Activated T-helper 2 cell treated with anti-CD3 and anti-CD28 coated beads, Interferon-gamma antibody, Interleukin-2, Interleukin-4, amounts not matched to agents 10 μg/mL and 5 μg/mL and 100 μg/mL, durations not matched to agents 14 hours and 24 hours and 36 hours (primary cell): ENCODE measurements at regions not wholly inside any gene's neighbourhood (a gene's known extent, or its start where the extent isn't known, plus 50 kb on each side); places are given as distances from the start of the nearest gene placed in this dataset.

Source experiments
- DNase-seq: peaks from one replicate; pipeline ENCODE4 v3.0.0; 2021; ENCODE audit warnings: low spot score
- H3K27ac Mint-ChIP-seq: one replicate; pipeline ENCODE4 v1.8.0; 2021; ENCODE audit warnings: mixed read lengths
- H3K27me3 Mint-ChIP-seq: one replicate; pipeline ENCODE4 v1.8.0; 2021; ENCODE audit warnings: low read depth, mixed read lengths
- H3K36me3 Mint-ChIP-seq: one replicate; pipeline ENCODE4 v1.8.0; 2021; ENCODE audit warnings: low read depth, mixed read lengths
- H3K4me1 Mint-ChIP-seq: one replicate; pipeline ENCODE4 v1.8.0; 2021; ENCODE audit warnings: low read depth, mixed read lengths
- H3K4me3 Mint-ChIP-seq: one replicate; pipeline ENCODE4 v1.8.0; 2021; ENCODE audit warnings: low read depth, mild to moderate bottlenecking, moderate library complexity, mixed read lengths
- H3K9me3 Mint-ChIP-seq: one replicate; pipeline ENCODE4 v1.8.0; 2021; ENCODE audit warnings: mixed read lengths
- intact Hi-C: fragments of 100-400 bp; cut with micrococcal nuclease; formaldehyde crosslinking; loops from one replicate; pipeline ENCODE4 v1.15.1; 2023

DNA sequence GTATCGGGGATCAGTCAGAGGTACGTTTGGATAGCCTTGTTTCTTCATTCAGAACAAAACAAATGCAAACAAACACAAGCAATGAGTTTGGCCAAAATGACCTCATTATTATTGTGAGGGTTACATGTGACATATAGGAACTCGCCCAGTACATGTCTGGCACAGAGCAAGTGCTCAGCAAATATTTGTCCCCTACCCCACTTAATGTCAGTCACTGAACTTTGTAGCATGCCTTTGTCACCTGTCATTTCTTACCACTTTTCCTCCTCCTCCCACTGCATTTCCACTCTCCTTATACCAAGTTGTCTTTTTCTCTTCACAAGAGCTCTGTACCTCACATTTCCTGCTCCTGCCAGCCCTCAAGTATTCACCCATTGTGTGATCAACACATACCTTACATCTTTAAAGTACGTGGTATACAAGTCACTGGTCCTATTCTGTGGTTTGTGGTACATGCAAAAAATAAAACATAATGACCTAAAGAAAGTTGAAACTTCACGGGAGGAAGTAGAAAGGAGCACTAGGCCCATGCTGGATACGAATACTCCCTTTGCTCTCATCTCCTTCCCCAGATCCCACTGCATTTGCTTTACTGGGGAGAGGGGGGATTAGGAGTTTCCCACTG lies 236.0 kb downstream of the INHBA start:
- no peak for DNase-seq
- H3K27me3 Mint-ChIP-seq: no peaks in the 10 kb centered on the region
- no peaks in the 10 kb centered on the region for H3K4me1 Mint-ChIP-seq
- no peak overlapping the region for H3K4me3 Mint-ChIP-seq
- peaks cover 8% of the 10 kb centered on the region for H3K9me3 Mint-ChIP-seq
- no peaks in the 10 kb centered on the region for H3K36me3 Mint-ChIP-seq
- no peak overlapping the region for H3K27ac Mint-ChIP-seq
- intact Hi-C loops: no loop called here

DNA sequence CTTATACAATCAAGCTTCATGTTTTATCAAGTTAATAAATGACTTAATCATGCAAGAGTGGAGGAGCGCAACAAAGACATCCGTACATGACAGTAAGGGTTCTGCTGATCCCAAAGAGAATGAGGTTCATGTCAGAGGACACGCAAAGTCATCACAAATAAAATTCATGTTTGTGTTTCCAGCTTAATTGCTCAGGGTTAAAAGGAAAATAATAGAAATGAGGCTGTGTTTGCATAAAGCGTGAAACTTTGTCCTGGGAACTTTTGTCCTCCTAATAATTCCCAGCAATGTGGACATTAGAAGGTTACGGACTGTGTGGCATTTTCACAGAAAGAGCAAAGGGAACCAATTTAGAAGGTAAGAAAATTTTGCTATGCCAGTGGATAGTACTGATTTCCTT lies 237.3 kb downstream of the INHBA start:
- no peaks in the 10 kb centered on the region for H3K36me3 Mint-ChIP-seq
- H3K4me1 Mint-ChIP-seq: no peaks in the 10 kb centered on the region
- no peaks in the 10 kb centered on the region for H3K27me3 Mint-ChIP-seq
- no peak overlapping the region for H3K4me3 Mint-ChIP-seq
- H3K27ac Mint-ChIP-seq: no peak overlapping the region
- H3K9me3 Mint-ChIP-seq: peaks cover 4% of the 10 kb centered on the region
- DNase-seq: no peak
- intact Hi-C loops: no loop called here

DNA sequence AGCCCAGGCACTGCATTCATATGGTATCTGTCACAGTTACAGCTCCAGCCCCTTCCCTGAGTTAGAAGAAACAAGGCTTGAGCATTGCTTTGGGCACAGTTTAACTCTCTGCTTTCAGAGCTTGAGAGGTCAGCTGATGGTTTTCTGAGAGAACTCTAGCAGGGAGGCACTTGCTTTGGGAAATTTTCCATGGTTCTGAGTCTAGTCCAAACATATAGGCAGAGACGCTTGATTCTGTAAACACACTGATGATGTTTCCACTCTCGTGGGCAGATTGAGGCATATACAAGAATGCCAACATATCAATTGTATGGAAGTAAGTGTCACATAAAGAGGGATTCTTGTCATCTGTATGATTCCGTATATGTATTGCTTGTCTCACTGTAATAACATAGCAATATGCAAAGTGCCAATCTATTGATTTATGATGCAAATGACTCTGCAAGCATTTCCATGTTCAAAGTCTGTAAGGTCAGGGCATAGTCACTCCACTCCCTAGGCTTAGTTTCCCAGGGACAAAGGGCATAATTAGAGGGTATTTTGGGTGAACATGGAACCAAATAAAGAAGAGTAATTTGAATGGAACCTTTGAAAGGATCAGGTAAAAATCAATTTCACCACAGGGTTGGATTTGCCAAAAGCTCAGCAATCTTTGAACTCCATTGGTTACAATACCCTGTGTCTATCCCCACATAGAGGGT lies 239.0 kb downstream of the INHBA start:
- no peaks in the 10 kb centered on the region for H3K27me3 Mint-ChIP-seq
- peaks cover 4% of the 10 kb centered on the region for H3K9me3 Mint-ChIP-seq
- intact Hi-C loops: no loop called here
- H3K27ac Mint-ChIP-seq: no peak overlapping the region
- H3K36me3 Mint-ChIP-seq: no peaks in the 10 kb centered on the region
- H3K4me1 Mint-ChIP-seq: no peaks in the 10 kb centered on the region
- DNase-seq: no peak
- no peak overlapping the region for H3K4me3 Mint-ChIP-seq

DNA sequence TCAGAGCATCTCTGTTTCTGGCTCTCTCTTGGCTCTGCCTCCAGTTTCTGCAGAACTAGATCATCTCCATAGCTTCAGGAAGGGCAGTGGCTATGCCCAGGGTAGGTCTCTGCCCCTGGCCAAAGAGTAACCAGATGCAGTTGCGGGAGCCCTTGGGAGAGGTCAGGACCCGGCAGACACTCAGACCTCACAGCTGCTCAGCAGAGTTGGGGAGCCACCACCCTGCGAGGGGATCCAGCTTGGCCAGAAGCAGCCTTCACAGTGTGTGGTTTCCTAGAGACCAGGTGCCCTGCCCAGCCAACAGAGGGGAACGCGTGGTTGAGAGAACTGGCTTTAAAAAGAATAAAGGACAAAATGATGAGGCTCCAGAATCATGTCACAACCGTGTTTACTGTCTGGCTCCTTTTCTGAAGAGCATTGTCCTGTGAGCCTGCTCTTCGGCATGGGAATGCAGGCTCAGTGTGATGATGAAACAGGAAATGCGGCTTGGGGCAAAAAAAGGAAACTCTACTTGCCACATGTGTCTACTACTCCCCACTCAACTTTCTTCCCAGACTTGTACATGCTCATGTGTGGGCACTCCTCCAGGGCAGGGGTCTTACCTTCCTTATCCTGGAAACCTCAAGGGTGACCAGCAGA lies 243.1 kb downstream of the INHBA start:
- Mint-ChIP-seq H3K4me3 (no peak overlapping the region), H3K27me3 (no peaks in the 10 kb centered on the region), H3K9me3 (peaks cover 4% of the 10 kb centered on the region), H3K4me1 (no peaks in the 10 kb centered on the region), H3K27ac (no peak overlapping the region), H3K36me3 (no peaks in the 10 kb centered on the region)
- DNase-seq: no peak
- intact Hi-C loops: no loop called here

DNA sequence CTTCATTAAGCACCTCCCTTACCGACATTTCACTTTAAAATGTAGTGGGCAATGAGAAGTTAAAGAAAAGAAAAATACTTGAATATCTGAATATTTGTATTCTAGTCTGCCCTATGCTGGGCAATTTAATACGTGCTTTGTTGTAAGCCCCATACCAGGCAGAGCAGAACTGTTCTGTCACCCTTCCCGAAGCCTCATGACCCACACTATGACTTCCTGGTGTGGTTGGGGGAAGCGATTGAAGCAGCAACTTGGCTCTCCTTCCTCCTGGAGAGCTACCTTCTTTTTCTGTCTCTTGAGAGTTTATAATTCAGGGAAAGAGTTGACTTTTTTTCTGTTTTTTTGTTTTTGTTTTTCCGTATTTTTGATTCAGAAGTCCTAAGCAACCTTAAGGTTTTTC lies 243.7 kb downstream of the INHBA start:
- H3K4me3 Mint-ChIP-seq: no peak overlapping the region
- DNase-seq: no peak
- no peaks in the 10 kb centered on the region for H3K27me3 Mint-ChIP-seq
- H3K27ac Mint-ChIP-seq: no peak overlapping the region
- no peaks in the 10 kb centered on the region for H3K36me3 Mint-ChIP-seq
- intact Hi-C loops: no loop called here
- no peaks in the 10 kb centered on the region for H3K4me1 Mint-ChIP-seq
- peaks cover 4% of the 10 kb centered on the region for H3K9me3 Mint-ChIP-seq

DNA sequence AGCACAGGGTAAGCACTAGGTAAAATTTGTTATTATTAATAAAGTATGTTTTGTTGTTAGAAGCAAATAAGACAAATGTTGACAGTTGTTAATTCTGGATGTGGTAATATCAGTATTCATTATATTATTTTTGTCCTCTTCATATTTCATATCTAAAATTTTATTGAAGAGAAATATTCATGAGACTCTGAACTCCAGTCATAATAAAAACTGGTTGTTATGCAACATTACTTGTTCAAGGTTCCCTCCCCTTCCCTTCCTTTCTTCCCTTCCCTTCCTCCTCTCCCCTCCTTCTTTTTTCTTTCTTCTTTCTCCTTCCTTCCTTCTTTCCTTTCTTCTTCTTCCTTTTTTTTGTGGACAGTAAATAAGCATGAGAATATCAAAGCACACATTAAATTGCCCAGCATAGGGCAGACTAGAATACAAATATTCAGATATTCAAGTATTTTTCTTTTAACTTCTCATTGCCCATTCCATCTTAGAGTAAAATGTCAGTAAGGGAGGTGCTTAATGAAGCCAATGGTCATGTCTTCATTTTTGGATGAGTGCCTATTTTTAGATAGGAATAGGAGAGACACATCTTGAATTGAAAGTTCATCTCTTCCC lies 245.0 kb downstream of the INHBA start:
- Mint-ChIP-seq H3K9me3 (peaks cover 10% of the 10 kb centered on the region), H3K27me3 (no peaks in the 10 kb centered on the region), H3K4me3 (no peak overlapping the region), H3K27ac (no peak overlapping the region), H3K36me3 (no peaks in the 10 kb centered on the region), H3K4me1 (no peaks in the 10 kb centered on the region)
- DNase-seq: no peak
- intact Hi-C loops: no loop called here

DNA sequence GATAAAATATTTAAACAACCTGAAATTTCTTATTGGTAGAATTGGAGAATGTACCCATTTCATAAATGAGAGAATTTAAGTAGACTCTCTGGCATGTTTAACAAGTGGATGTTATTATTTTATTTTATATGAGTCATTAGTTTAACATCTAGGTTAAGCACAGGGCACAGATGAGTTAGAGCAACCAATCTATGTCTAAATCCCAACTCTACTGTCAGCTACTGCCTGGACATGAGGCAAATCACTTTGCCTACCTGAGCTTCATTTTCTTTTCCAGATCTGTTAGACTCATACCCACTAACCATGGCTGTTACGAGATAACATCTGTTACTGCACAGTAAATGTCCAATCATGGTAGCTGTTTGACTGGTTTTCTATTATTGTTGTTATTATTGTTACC lies 251.1 kb downstream of the INHBA start:
- DNase-seq: no peak
- Mint-ChIP-seq H3K27ac (no peak overlapping the region), H3K36me3 (no peaks in the 10 kb centered on the region), H3K27me3 (no peaks in the 10 kb centered on the region), H3K4me3 (no peak overlapping the region), H3K9me3 (peaks cover 9% of the 10 kb centered on the region), H3K4me1 (no peaks in the 10 kb centered on the region)
- intact Hi-C loops: no loop called here

DNA sequence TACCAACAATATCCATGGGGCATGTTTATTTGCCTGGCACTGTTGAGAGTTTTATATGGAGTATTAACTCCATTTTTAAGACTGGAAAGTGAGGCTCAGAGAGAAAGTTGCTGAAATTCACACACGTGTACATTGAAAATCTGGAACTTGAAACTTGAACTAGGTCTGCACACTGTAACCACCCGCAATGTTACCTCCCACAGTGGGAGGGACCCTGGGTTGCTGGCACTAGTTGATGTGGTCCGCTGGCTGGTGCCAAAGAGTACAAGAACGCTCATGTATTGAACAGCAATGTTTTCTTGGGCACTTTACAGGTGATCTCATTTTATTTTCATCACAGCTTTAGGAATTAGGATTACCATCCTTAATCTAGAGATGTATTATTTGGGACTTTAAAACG lies 253.2 kb downstream of the INHBA start:
- intact Hi-C loops: no loop called here
- no peak for DNase-seq
- Mint-ChIP-seq H3K27ac (no peak overlapping the region), H3K4me3 (no peak overlapping the region), H3K4me1 (no peaks in the 10 kb centered on the region), H3K36me3 (no peaks in the 10 kb centered on the region), H3K27me3 (no peaks in the 10 kb centered on the region), H3K9me3 (peaks cover 9% of the 10 kb centered on the region)

DNA sequence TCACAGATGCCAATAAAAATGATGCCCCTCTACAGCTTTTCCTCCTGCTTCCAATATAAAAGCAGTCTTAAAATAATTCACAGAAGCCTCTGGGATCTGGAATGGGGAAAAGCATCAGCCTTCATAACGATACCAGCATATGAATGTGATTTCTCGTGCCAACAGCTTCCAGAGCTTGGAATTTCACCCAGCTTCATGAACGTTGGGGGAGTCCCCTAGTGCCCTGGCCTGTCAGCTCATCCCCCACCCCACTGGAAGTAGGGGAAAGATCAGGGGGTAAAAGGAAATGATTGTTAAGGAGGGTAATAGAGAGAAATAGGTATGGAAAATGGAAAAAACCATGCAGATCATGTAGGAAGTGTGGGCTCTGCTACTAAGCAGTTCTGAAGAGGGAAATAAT lies 253.6 kb downstream of the INHBA start:
- Mint-ChIP-seq H3K4me3 (no peak overlapping the region), H3K9me3 (peaks cover 9% of the 10 kb centered on the region), H3K36me3 (no peaks in the 10 kb centered on the region), H3K4me1 (no peaks in the 10 kb centered on the region), H3K27me3 (no peaks in the 10 kb centered on the region), H3K27ac (no peak overlapping the region)
- intact Hi-C loops: no loop called here
- no peak for DNase-seq

DNA sequence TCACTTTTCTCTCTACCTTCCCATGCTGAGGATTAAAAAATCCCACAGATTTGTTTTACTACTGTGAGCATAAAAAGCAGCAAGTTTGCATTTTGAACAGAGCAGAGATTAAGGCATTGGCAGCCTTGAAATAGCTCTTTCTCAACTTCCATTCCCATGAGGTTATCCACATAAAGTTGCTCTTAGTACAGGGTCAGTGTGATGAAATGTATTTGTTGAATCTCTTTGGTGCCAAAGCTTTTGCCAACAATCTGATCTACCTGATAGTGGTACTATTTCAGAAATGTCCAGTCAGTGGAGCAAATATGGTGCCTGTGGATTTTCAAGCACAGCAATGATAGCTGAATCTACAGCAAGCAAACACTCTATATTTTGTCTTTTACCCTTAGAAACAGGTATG lies 254.8 kb downstream of the INHBA start:
- Mint-ChIP-seq H3K27ac (no peak overlapping the region), H3K9me3 (peaks cover 3% of the 10 kb centered on the region), H3K27me3 (no peaks in the 10 kb centered on the region), H3K36me3 (no peaks in the 10 kb centered on the region), H3K4me1 (no peaks in the 10 kb centered on the region), H3K4me3 (no peak overlapping the region)
- intact Hi-C loops: no loop called here
- no peak for DNase-seq

DNA sequence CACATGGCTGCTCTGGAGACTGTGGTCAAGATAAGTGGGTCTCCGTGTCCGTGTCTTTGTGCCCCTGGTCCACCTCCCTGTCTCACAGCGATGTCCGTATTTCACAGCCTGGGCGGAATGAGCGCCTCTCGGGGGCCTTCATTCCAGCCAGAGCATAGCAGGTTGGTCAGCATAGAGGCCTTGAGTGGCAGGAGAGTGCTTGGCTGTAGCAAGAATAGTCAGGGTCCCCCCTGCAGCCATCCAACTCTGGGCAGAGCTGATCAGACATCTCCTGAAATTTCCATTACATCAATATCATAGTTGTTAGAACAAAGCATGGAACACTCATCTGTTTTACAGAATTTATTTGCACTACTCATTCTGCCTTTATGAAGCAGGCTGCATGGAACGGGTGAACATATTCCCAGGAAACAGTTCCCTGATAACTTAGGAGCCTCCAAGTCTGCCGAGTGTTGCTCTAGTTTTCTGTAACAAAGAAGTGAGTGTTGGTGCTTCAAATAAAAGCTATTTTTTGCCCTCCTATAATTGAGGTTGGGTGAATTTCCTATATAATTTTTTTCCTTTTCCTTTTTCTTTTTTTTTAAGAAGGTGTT lies 255.3 kb downstream of the INHBA start:
- H3K27me3 Mint-ChIP-seq: no peaks in the 10 kb centered on the region
- no peak overlapping the region for H3K4me3 Mint-ChIP-seq
- no peak for DNase-seq

DNA sequence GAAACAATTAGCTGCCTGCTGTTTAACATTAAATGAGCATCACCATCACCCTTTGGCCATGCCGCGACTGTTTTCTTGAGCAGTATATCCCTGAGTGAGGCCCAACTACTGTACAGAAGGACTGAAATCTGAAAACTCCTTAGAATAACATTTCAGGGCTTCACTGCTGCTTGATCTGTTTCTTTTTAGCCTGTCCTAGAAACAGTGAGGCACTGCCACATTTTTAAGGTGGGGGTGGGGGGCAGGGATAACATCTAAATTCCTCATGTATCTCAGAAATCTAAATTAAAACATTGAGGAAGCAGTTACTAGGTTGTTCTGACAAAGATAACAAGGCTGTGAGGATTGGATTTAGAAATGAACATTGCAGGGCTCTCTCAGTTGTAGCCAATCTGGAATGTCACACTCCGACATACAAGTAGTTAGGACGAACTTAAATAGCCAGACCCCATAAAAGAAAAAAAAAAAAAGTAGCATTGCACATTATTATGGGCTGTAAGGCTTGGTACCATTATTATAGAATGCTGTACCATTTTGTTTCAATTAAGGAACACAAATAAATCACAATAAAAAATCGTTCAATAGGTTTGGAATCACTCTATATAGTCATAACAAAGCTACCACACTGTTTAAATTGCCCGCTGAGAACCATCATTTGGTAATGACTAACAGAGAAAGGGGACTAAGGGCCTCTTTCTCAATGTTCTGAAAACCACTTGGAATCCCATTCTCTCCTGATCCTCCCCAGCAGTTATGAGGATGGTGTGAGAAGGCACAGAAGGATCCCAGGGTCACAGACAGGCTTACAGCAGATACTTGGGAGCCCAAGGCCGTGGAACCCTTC lies 256.1 kb downstream of the INHBA start:
- Mint-ChIP-seq H3K27me3 (no peaks in the 10 kb centered on the region), H3K9me3 (no peaks in the 10 kb centered on the region), H3K4me3 (no peak overlapping the region), H3K4me1 (no peaks in the 10 kb centered on the region), H3K36me3 (no peaks in the 10 kb centered on the region), H3K27ac (no peak overlapping the region)
- no peak for DNase-seq
- intact Hi-C loops: no loop called here

More for the DNA sequence above, 255.3 kb downstream of the INHBA start:
- no peaks in the 10 kb centered on the region for H3K36me3 Mint-ChIP-seq
- no peak overlapping the region for H3K27ac Mint-ChIP-seq
- intact Hi-C loops: no loop called here
- peaks cover 3% of the 10 kb centered on the region for H3K9me3 Mint-ChIP-seq
- no peaks in the 10 kb centered on the region for H3K4me1 Mint-ChIP-seq
